Smooth muscle cell (in vitro differentiated cells): ENCODE measurements at regions not wholly inside any gene's neighbourhood (a gene's known extent, or its start where the extent isn't known, plus 50 kb on each side); places are given as distances from the start of the nearest gene placed in this dataset.

Experiments
- DNase-seq: peaks from one replicate; lab custom pipeline; 2025; ENCODE audit not compliant: unreplicated experiment; lab: John Stamatoyannopoulos, UW
- H2AFZ ChIP-seq: fragments of 200-600 bp; sonication (generic); 2 replicates; pipeline ENCODE4 v1.6.0; 2016; ENCODE audit warnings: antibody characterized with exemption, low read depth, mild to moderate bottlenecking
- H3F3A ChIP-seq: fragments of 200-600 bp; sonication (generic); 2 replicates; pipeline ENCODE4 v1.6.0; 2017; ENCODE audit warnings: antibody characterized with exemption, low read depth
- H3K27ac ChIP-seq: fragments of 200-600 bp; sonication (generic); 2 replicates; pipeline ENCODE4 v1.5.1; 2016; ENCODE audit warnings: low read depth, mild to moderate bottlenecking
- H3K27me3 ChIP-seq: fragments of 200-600 bp; sonication (generic); 2 replicates; pipeline ENCODE4 v1.6.1; 2016; ENCODE audit warnings: low read depth, mild to moderate bottlenecking
- H3K36me3 ChIP-seq: fragments of 200-600 bp; sonication (generic); 2 replicates; pipeline ENCODE4 v1.5.1; 2016; ENCODE audit warnings: low read depth
- H3K4me1 ChIP-seq: fragments of 200-600 bp; sonication (generic); 2 replicates; pipeline ENCODE4 v1.5.1; 2016; ENCODE audit warnings: low read depth
- H3K4me2 ChIP-seq: fragments of 200-600 bp; sonication (generic); 2 replicates; pipeline ENCODE4 v1.6.0; 2016; ENCODE audit warnings: mild to moderate bottlenecking
- H3K4me3 ChIP-seq: fragments of 200-600 bp; sonication (generic); 2 replicates; pipeline ENCODE4 v1.5.1; 2016; ENCODE audit warnings: mild to moderate bottlenecking
- H3K79me2 ChIP-seq: fragments of 200-600 bp; sonication (generic); 2 replicates; pipeline ENCODE4 v1.6.0; 2016; ENCODE audit warnings: low read depth, mild to moderate bottlenecking
- H3K9ac ChIP-seq: fragments of 200-600 bp; sonication (generic); 2 replicates; pipeline ENCODE4 v1.6.0; 2016; ENCODE audit warnings: low read depth
- H3K9me3 ChIP-seq: fragments of 200-600 bp; sonication (generic); replicated peaks from 2 replicates; pipeline ENCODE4 v1.5.1; 2016; ENCODE audit warnings: low read depth
- H4K20me1 ChIP-seq: fragments of 200-600 bp; sonication (generic); 2 replicates; pipeline ENCODE4 v1.6.0; 2016; ENCODE audit warnings: low read depth
- WGBS: methylation state at CpG from one replicate; pipeline ENCODE4 v1.1.7; 2016; ENCODE audit warnings: low lambda C conversion rate; 5-methylcytosine and 5-hydroxymethylcytosine counted together
- TF ChIP-seq, protein P1 (sequence below): fragments of 200-600 bp; sonication (generic); IDR thresholded peaks from 2 replicates; pipeline ENCODE4 v1.5.1; 2017; ENCODE audit warnings: borderline replicate concordance, mild to moderate bottlenecking, antibody characterized with exemption; ENCODE audit not compliant: insufficient read depth, poor library complexity, severe bottlenecking

DNA sequence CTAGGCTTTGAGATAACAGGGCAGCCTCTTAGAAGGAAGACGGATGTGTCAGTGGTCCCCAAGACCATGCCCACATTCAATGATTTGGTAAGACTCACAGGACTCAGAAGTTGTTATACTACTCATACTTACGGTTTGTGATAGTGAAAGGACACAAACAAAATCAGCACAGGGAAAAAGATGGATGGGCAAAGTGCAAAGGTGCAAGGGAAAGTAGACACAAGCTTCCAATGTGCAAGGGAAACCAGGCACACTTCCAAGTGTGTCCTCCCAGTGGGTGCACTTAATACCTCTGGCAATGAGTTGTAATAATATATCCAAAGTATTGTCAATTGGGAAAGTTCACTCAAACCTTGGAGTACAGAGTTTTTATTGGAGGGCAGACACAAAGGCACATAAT lies 53.8 kb upstream of the VCX start:
- WGBS, result 62% methylated on average over 2 of the region's 2 CpGs
- Histone ChIP-seq H3K79me2 (no peaks in the 10 kb centered on the region), H3K9ac (no peak overlapping the region), H2AFZ (no peak overlapping the region), H4K20me1 (no peaks in the 10 kb centered on the region), H3K4me1 (no peaks in the 10 kb centered on the region), H3F3A (no peaks in the 10 kb centered on the region), H3K36me3 (no peaks in the 10 kb centered on the region), H3K27ac (no peak overlapping the region), H3K4me2 (no peak overlapping the region), H3K9me3 (no peaks in the 10 kb centered on the region), H3K4me3 (no peak overlapping the region), H3K27me3 (no peaks in the 10 kb centered on the region)
- no peak for DNase-seq
- TF ChIP-seq, protein P1, sequence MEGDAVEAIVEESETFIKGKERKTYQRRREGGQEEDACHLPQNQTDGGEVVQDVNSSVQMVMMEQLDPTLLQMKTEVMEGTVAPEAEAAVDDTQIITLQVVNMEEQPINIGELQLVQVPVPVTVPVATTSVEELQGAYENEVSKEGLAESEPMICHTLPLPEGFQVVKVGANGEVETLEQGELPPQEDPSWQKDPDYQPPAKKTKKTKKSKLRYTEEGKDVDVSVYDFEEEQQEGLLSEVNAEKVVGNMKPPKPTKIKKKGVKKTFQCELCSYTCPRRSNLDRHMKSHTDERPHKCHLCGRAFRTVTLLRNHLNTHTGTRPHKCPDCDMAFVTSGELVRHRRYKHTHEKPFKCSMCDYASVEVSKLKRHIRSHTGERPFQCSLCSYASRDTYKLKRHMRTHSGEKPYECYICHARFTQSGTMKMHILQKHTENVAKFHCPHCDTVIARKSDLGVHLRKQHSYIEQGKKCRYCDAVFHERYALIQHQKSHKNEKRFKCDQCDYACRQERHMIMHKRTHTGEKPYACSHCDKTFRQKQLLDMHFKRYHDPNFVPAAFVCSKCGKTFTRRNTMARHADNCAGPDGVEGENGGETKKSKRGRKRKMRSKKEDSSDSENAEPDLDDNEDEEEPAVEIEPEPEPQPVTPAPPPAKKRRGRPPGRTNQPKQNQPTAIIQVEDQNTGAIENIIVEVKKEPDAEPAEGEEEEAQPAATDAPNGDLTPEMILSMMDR, result no peak

DNA sequence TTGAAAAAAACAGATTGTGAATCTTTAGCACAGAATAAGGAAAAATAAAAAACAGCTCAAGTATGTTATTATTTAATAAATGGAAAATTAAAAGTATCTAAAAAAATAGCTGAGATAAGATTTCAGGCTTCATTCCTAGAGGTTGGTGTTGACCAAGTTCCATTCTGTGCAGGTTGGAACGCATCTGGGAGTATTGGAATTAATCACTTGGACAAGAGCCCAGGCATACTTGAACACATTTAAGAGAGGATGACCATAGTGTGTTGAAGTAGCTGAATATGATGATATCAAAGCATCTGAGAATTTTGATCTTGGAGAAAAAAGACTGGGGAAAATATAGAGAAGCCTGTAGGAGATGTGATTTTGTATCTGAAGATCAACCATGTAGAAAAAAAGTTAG lies 54.6 kb upstream of the VCX start:
- WGBS, result 60% methylated on average over 1 of the region's 1 CpG
- no peaks in the 10 kb centered on the region for H3K79me2 ChIP-seq
- no peaks in the 10 kb centered on the region for H3K4me1 ChIP-seq
- no peaks in the 10 kb centered on the region for H3K9me3 ChIP-seq
- no peak overlapping the region for H3K4me2 ChIP-seq
- no peak overlapping the region for H3K4me3 ChIP-seq
- no peak overlapping the region for H3K27ac ChIP-seq
- H2AFZ ChIP-seq, result no peak overlapping the region
- no peak for DNase-seq
- H3K36me3 ChIP-seq, result no peaks in the 10 kb centered on the region
- TF ChIP-seq, protein P1, result no peak
- no peaks in the 10 kb centered on the region for H3F3A ChIP-seq
- H3K27me3 ChIP-seq, result no peaks in the 10 kb centered on the region
- no peaks in the 10 kb centered on the region for H4K20me1 ChIP-seq
- no peak overlapping the region for H3K9ac ChIP-seq

DNA sequence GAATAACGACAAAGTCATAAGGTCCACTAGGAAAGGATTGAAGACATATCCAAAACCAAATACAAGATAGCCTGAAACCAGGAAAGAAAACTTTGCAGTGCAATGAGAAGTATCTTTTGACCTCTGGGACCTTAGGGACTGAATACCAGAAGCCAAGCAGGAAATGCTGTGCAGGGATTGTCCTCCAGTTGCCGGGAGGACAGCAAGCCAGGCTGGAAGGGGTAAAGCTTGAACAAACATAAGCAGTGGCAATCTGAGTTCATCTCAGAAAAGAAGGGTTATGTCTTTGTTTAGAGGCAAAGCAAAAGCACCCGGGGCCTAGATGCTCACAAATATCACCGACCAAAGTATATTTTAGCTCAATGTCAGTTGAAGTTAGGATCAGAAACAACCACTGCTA lies 55.3 kb upstream of the VCX start:
- no peaks in the 10 kb centered on the region for H3K79me2 ChIP-seq
- no peaks in the 10 kb centered on the region for H3K4me1 ChIP-seq
- no peaks in the 10 kb centered on the region for H3K36me3 ChIP-seq
- no peaks in the 10 kb centered on the region for H3K27me3 ChIP-seq
- no peaks in the 10 kb centered on the region for H3K9me3 ChIP-seq
- H3K4me2 ChIP-seq, result no peak overlapping the region
- H3K27ac ChIP-seq, result no peak overlapping the region
- no peak overlapping the region for H3K4me3 ChIP-seq
- H3K9ac ChIP-seq, result no peak overlapping the region
- no peak overlapping the region for H2AFZ ChIP-seq
- H3F3A ChIP-seq, result no peaks in the 10 kb centered on the region
- no peaks in the 10 kb centered on the region for H4K20me1 ChIP-seq
- TF ChIP-seq, protein P1, result no peak
- DNase-seq, result no peak
- 79% methylated on average over 4 of the region's 4 CpGs for WGBS

DNA sequence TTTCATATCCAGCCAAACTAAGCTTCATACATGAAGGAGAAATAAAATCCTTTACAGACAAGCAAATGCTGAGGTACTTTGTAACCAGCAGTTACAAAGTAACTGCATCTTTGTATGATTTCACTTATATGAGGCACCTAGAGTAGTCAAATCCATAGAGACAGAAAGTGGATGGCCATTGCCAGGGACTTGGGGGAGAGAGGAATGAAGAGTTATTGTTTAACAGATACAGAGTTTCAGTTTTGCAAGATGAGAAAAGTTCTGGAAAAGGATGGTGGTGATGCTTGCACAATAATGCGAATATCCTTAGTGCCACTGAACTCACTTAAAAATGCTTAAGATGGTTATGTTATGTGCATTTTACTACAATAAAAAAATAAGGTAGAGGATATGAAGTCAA lies 58.4 kb upstream of the VCX start:
- Histone ChIP-seq H3K27me3 (no peaks in the 10 kb centered on the region), H3K9me3 (no peaks in the 10 kb centered on the region), H4K20me1 (no peaks in the 10 kb centered on the region), H3K4me2 (no peak overlapping the region), H3K36me3 (no peaks in the 10 kb centered on the region), H3K4me1 (no peaks in the 10 kb centered on the region), H3K9ac (no peak overlapping the region), H3K27ac (no peak overlapping the region), H2AFZ (no peak overlapping the region), H3K79me2 (no peaks in the 10 kb centered on the region), H3K4me3 (no peak overlapping the region), H3F3A (no peaks in the 10 kb centered on the region)
- no peak for DNase-seq
- 83% methylated on average over 1 of the region's 1 CpG for WGBS
- TF ChIP-seq, protein P1, result no peak
